Left lobe of liver (tissue), 2 donors: ENCODE measurements at regions not wholly inside any gene's neighbourhood (a gene's known extent, or its start where the extent isn't known, plus 50 kb on each side); places are given as distances from the start of the nearest gene placed in this dataset.

Experiments
- ATAC-seq: fragments of 200-7000 bp; cut with Tn5 transposase; one replicate; pipeline ENCODE4 v1.9.1; 2020; ENCODE audit warnings: mild to moderate bottlenecking, moderate library complexity
- DNase-seq: peaks from one replicate; pipeline ENCODE4 v3.0.0-alpha.2; 2020; ENCODE audit warnings: low spot score
- donor health status: DM: no; HTN: no; CAD: no; lungs with moderate emphysema.
- donor health status: DM: no; HTN: yes; CAD: no.

- DNase-seq (no peak), ATAC-seq (no peak)
These were observed 175.8 kb downstream of the IRS1 start for GRCh38 chr2:226623587-226624368.

- ATAC-seq (peak; percentile 79), DNase-seq (no peak)
These were observed 177.1 kb downstream of the IRS1 start for GRCh38 chr2:226622484-226622883.

GRCh38 chr2:226620176-226620575 is 179.4 kb downstream of the IRS1 start:
- ATAC-seq: no peak
- DNase-seq: no peak

GRCh38 chr2:226619707-226620106 is 179.9 kb downstream of the IRS1 start:
- DNase-seq: no peak
- ATAC-seq: no peak

GRCh38 chr2:226618875-226619605 is 180.6 kb downstream of the IRS1 start:
- ATAC-seq (peak; percentile 74), DNase-seq (no peak)

- ATAC-seq: no peak
- no peak for DNase-seq
These were observed 181.1 kb downstream of the IRS1 start for GRCh38 chr2:226618544-226618874.

- ATAC-seq (peak; percentile 71), DNase-seq (no peak)
These were observed 183.7 kb downstream of the IRS1 start for GRCh38 chr2:226615891-226616290.

- ATAC-seq (peak; percentile 54), DNase-seq (no peak)
These were observed 187.7 kb downstream of the IRS1 start for GRCh38 chr2:226611944-226612318.

GRCh38 chr2:226611196-226611943 is 188.2 kb downstream of the IRS1 start:
- DNase-seq: no peak
- peak; percentile 36 for ATAC-seq

- no peak for DNase-seq
- ATAC-seq: no peak
These were observed 190.3 kb downstream of the IRS1 start for GRCh38 chr2:226609366-226609765.

- no peak for DNase-seq
- no peak for ATAC-seq
These were observed 191.2 kb downstream of the IRS1 start for GRCh38 chr2:226608451-226608850.

- DNase-seq: no peak
- no peak for ATAC-seq
These were observed 192.2 kb downstream of the IRS1 start for GRCh38 chr2:226607379-226607778.

- no peak for DNase-seq
- ATAC-seq: no peak
These were observed 194.0 kb downstream of the IRS1 start for GRCh38 chr2:226605642-226606041.

GRCh38 chr2:226603606-226604005 is 196.0 kb downstream of the IRS1 start:
- DNase-seq (no peak), ATAC-seq (no peak)

- ATAC-seq (no peak), DNase-seq (no peak)
These were observed 197.5 kb downstream of the IRS1 start for GRCh38 chr2:226601881-226602662.

- no peak for ATAC-seq
- no peak for DNase-seq
These were observed 198.8 kb downstream of the IRS1 start for GRCh38 chr2:226600802-226601201.

- DNase-seq (no peak), ATAC-seq (no peak)
These were observed 199.4 kb downstream of the IRS1 start for GRCh38 chr2:226600184-226600583.

GRCh38 chr2:226589043-226589442 is 210.6 kb downstream of the IRS1 start:
- DNase-seq (no peak), ATAC-seq (no peak)

GRCh38 chr2:226585130-226585561 is 214.5 kb downstream of the IRS1 start:
- DNase-seq: peak; percentile 51

GRCh38 chr2:226584518-226585055 is 215.0 kb downstream of the IRS1 start:
- peak; percentile 24 for ATAC-seq

More at GRCh38 chr2:226585130-226585561, 214.5 kb downstream of the IRS1 start:
- peak; percentile 96 for ATAC-seq

GRCh38 chr2:226583715-226584114 is 215.9 kb downstream of the IRS1 start:
- DNase-seq (no peak), ATAC-seq (peak; percentile 22)

More at GRCh38 chr2:226584518-226585055, 215.0 kb downstream of the IRS1 start:
- DNase-seq: no peak
